Activated naive CD4-positive, alpha-beta T cell treated with anti-CD3 and anti-CD28 coated beads for 36 hours (primary cell): ENCODE measurements at regions not wholly inside any gene's neighbourhood (a gene's known extent, or its start where the extent isn't known, plus 50 kb on each side); places are given as distances from the start of the nearest gene placed in this dataset.

Experiments
- CTCF ChIA-PET: fragments of 350-600 bp; sonication (Branson Sonifier 250); formaldehyde crosslinking; loops from one replicate; lab custom pipeline; 2021; ENCODE audit warnings: antibody characterized with exemption; lab: Charles Lee
- DNase-seq: peaks from one replicate; pipeline ENCODE4 v3.0.0-alpha.2; 2020
- H3K27ac Mint-ChIP-seq: one replicate; pipeline ENCODE4 v1.8.0; 2021; ENCODE audit warnings: mild to moderate bottlenecking, mixed read lengths
- H3K27me3 Mint-ChIP-seq: one replicate; pipeline ENCODE4 v1.8.0; 2021; ENCODE audit warnings: low read depth, mixed read lengths
- H3K36me3 Mint-ChIP-seq: one replicate; pipeline ENCODE4 v1.8.0; 2021; ENCODE audit warnings: low read depth, mixed read lengths
- H3K4me1 Mint-ChIP-seq: one replicate; pipeline ENCODE4 v1.8.0; 2021; ENCODE audit warnings: low read depth, mixed read lengths
- H3K4me3 Mint-ChIP-seq: one replicate; pipeline ENCODE4 v1.8.0; 2021; ENCODE audit warnings: mild to moderate bottlenecking, moderate library complexity, mixed read lengths
- H3K9me3 Mint-ChIP-seq: one replicate; pipeline ENCODE4 v1.8.0; 2021; ENCODE audit warnings: mixed read lengths
- intact Hi-C: fragments of 100-400 bp; cut with micrococcal nuclease; formaldehyde crosslinking; loops from one replicate; pipeline ENCODE4 v1.15.1; 2023

DNA sequence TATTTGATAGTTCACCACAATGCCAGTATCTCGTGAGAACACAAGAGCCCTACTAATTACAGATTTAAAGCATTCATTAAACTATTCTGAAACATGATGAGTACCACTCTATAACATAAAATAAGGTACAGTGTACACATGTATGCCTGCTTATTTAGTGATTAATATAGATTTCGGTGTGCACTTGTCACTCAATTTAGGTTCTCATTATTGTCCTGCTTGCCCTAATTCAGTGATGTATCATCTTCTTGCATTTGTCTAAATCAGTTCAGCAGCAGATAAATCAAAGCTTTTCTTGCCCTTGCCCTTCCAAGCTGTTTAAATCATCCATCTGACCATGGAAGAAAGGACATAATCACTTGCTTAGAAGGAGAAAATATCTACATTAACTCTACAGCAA, 359.7 kb downstream of the GXYLT1 start:
- no peak for DNase-seq
- Mint-ChIP-seq H3K27ac (no peak overlapping the region), H3K9me3 (peaks cover 3% of the 10 kb centered on the region), H3K4me1 (no peaks in the 10 kb centered on the region), H3K4me3 (no peak overlapping the region), H3K27me3 (peaks cover 5% of the 10 kb centered on the region), H3K36me3 (no peaks in the 10 kb centered on the region)
- CTCF ChIA-PET: no interaction called here
- intact Hi-C loops: no loop called here

DNA sequence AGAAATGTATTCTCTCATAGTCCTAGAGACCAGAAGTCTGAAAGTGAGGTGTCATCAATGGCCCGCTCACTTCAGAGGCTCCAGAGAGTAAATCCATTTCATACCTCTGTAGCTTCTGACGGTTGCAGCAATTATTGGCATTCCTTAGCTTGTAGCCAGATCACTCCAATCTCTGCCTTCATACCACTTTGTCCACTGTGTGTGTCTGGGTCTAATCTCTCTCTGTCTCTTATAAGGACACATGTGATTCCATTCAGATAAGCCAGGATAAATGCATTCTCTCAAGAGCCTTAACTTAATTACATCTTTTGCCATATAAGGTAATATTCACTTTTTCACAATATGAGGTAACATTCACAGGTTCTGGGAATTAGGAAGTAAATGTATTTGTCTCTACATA, 365.7 kb downstream of the GXYLT1 start:
- intact Hi-C loops: no loop called here
- H3K27ac Mint-ChIP-seq: no peak overlapping the region
- no peak overlapping the region for H3K4me3 Mint-ChIP-seq
- H3K27me3 Mint-ChIP-seq: peaks cover 5% of the 10 kb centered on the region
- CTCF ChIA-PET: no interaction called here
- no peaks in the 10 kb centered on the region for H3K36me3 Mint-ChIP-seq
- DNase-seq: no peak
- H3K9me3 Mint-ChIP-seq: no peaks in the 10 kb centered on the region
- no peaks in the 10 kb centered on the region for H3K4me1 Mint-ChIP-seq

DNA sequence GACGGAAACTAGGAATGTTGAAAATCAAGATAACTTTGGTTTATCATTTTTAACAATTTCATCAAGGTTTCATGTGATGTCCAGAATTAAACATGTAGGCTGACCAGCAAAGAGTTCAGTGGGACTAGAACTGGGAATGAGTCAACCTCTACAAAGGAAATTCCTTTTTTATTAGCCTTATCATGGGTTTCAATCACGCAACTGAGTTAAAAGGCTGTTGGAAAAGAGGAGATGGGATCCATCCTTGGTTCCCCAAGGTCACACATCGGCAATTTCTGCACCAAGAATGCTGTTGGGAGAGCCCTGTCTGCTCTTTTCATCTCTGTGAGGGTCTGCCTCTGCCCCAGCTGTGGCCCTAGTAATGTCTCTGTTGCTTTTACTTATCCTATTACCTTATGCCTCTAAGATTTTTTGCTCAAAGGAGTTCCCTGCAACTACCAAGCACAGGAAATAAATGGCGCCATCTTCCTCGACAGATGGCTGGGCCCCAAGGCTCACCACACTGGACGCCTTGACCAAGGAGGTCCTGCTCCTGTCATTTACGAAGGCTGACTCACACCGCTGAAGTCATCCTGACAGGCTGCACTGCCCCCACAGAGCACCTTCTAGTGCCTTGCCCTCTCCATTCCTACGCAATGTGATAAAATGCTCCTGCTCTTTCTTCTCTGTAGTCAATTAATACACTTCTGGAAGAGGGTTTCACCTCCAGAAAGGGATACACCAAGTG, 367.4 kb downstream of the GXYLT1 start:
- Mint-ChIP-seq H3K27me3 (peaks cover 4% of the 10 kb centered on the region), H3K36me3 (no peaks in the 10 kb centered on the region), H3K4me1 (no peaks in the 10 kb centered on the region), H3K9me3 (peaks cover 2% of the 10 kb centered on the region), H3K27ac (no peak overlapping the region), H3K4me3 (no peak overlapping the region)
- intact Hi-C loops: no loop called here
- CTCF ChIA-PET: no interaction called here
- no peak for DNase-seq

DNA sequence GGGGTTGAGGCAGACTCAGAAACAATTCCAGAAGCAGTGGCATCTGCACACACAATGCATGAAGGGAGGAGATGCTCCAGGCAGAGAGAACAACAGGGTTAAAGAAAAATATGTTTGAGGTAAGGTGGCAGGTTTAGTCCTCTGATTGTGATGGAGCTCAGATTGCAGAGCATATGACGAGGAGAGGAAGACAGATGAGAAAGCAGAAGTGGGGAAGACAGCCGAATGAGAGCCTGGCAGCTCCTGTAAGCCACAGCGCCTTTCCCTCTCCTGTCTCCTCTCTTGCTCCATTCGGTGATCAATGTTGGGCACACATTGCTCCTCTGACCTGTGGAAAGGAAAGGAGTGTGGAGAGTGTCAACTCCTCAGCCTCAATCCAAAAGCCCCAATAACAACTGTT, 372.2 kb downstream of the GXYLT1 start:
- H3K27me3 Mint-ChIP-seq: no peaks in the 10 kb centered on the region

DNA sequence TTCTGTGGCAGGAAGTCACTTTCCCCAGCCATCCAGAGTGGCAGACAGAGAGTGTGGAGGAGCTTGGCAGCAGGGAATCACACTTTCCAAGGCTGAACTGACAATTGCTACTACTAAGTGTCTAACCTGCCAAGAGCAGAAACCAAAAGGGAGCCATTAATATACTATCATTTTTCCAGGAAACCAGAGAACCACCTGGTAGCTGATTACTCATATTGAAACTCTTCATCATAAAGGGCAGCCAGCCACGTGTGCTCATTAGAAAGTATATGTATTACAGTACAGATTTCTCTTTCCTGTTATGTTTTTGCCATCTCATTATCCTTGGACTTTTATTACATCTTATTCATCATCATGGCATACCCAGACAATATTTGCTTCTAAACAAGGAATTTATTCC, 374.9 kb downstream of the GXYLT1 start:
- H3K9me3 Mint-ChIP-seq: peaks cover 2% of the 10 kb centered on the region
- H3K4me1 Mint-ChIP-seq: no peaks in the 10 kb centered on the region
- H3K4me3 Mint-ChIP-seq: no peak overlapping the region
- no peaks in the 10 kb centered on the region for H3K36me3 Mint-ChIP-seq
- intact Hi-C loops: no loop called here
- DNase-seq: no peak
- CTCF ChIA-PET: no interaction called here
- no peak overlapping the region for H3K27ac Mint-ChIP-seq
- no peaks in the 10 kb centered on the region for H3K27me3 Mint-ChIP-seq

More for the DNA sequence above, 372.2 kb downstream of the GXYLT1 start:
- no peak overlapping the region for H3K27ac Mint-ChIP-seq
- CTCF ChIA-PET: no interaction called here
- no peaks in the 10 kb centered on the region for H3K36me3 Mint-ChIP-seq
- no peaks in the 10 kb centered on the region for H3K4me1 Mint-ChIP-seq
- no peak for DNase-seq
- H3K9me3 Mint-ChIP-seq: peaks cover 2% of the 10 kb centered on the region
- no peak overlapping the region for H3K4me3 Mint-ChIP-seq
- intact Hi-C loops: no loop called here

DNA sequence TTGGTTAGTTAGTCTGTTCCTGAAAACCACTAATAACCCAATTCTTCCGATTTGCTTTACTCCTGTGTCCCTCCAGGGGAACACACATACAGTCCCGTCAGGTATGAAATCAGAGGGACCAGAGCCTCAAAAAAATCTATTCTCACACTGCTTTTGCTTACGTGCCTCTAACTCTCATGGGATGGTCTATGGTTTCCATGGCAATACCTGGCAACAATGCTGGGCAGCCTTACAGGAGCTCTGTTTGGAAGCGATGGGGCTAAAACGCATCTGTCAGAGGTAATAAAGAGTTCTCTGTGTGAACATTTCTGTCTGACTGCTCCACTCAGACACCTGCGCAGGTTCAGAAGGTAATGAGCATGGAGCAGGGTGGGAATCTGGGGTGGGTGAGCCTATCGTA, 376.2 kb downstream of the GXYLT1 start:
- no peak overlapping the region for H3K27ac Mint-ChIP-seq
- intact Hi-C loops: no loop called here
- H3K36me3 Mint-ChIP-seq: no peaks in the 10 kb centered on the region
- CTCF ChIA-PET: no interaction called here
- no peak overlapping the region for H3K4me3 Mint-ChIP-seq
- H3K4me1 Mint-ChIP-seq: no peaks in the 10 kb centered on the region
- peaks cover 2% of the 10 kb centered on the region for H3K9me3 Mint-ChIP-seq
- DNase-seq: no peak
- no peaks in the 10 kb centered on the region for H3K27me3 Mint-ChIP-seq

DNA sequence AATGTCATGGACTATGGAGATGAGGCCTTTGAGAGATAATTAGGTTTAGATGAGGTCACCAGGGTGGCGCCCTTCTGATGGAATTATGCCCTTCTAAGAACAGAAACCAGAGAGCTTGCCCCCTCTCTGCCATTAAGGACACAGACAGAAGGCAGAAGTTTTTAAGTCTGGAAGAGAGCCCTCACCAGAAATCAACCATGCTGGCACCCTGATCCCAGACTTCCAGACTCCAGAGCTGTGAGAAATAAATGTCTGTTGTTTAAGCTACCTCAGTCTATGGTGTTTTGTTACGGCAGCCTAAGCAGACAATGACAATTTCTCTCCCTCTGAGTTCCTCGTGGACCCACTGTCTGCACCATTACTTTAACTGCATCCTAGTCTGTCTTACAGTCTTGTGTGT, 382.0 kb downstream of the GXYLT1 start:
- H3K36me3 Mint-ChIP-seq: no peaks in the 10 kb centered on the region

DNA sequence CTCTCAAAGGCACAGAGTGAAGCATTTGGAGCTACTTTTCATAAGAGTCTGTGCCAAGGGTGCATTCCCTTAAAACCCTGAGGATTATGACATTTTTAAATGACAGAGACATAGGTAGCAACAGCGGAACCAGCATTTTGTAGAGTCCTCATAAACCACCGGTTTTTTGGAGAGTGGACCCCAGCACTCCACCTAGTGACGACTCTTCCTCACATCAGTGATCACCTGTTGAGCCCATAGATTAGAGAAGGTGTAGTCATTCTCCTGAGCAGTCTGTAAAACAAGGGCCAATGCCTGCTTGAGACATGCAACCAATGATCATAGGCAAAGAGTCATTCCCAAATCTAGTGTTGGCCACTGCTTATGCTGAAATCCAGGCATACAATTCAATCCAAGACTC, 399.1 kb downstream of the GXYLT1 start:
- Mint-ChIP-seq H3K27me3 (peaks cover 5% of the 10 kb centered on the region), H3K4me3 (no peak overlapping the region), H3K36me3 (no peaks in the 10 kb centered on the region), H3K9me3 (no peaks in the 10 kb centered on the region), H3K4me1 (no peaks in the 10 kb centered on the region), H3K27ac (no peak overlapping the region)
- CTCF ChIA-PET: no interaction called here
- intact Hi-C loops: no loop called here
- no peak for DNase-seq

More for the DNA sequence above, 382.0 kb downstream of the GXYLT1 start:
- H3K27ac Mint-ChIP-seq: no peak overlapping the region
- peaks cover 6% of the 10 kb centered on the region for H3K9me3 Mint-ChIP-seq
- intact Hi-C loops: no loop called here
- no peaks in the 10 kb centered on the region for H3K4me1 Mint-ChIP-seq
- H3K4me3 Mint-ChIP-seq: no peak overlapping the region
- CTCF ChIA-PET: no interaction called here
- no peak for DNase-seq
- peaks cover 4% of the 10 kb centered on the region for H3K27me3 Mint-ChIP-seq

DNA sequence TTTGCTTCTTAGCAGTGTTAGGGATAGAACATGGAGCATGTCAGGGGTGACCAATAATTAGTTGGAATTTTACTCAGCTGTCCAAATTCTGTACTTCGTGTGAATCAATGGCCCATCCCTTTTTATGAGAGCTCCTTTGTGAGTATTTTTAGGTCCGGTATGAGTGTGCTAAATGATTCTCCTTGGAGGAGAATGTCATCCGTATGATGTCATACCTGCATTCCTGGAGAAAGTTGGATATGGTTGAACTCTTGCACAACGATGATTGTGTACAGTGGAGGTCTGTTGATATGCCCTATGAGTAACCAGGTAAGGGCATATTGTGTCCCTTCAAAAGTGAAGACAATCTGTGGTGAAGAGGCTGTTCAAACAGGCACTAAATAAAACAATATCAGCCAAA, 400.8 kb downstream of the GXYLT1 start:
- Mint-ChIP-seq H3K9me3 (no peaks in the 10 kb centered on the region), H3K27ac (no peak overlapping the region), H3K36me3 (no peaks in the 10 kb centered on the region), H3K27me3 (peaks cover 5% of the 10 kb centered on the region), H3K4me1 (no peaks in the 10 kb centered on the region), H3K4me3 (no peak overlapping the region)
- DNase-seq: no peak
- intact Hi-C loops: no loop called here
- CTCF ChIA-PET: no interaction called here

DNA sequence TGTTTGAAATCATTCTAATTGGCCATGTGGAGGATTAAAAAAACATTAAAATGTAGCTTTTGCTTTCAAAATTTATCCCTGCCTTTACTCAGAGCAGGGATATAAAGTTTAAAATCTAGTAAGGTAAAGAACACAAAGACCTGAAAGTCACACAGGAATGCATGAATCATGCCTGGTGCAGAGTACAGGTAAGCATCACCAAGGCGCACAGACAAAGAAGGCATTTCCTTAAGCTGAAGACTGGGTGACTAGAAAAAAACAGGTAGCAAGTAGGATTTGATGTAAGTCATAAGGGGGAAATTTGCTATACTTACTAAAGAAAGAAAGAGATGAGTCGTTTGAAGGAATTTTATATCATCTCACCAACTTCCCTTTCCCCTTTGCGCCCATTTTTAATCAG, 405.6 kb downstream of the GXYLT1 start:
- Mint-ChIP-seq H3K9me3 (no peaks in the 10 kb centered on the region), H3K27ac (no peak overlapping the region), H3K4me3 (no peak overlapping the region), H3K36me3 (no peaks in the 10 kb centered on the region), H3K27me3 (peaks cover 5% of the 10 kb centered on the region), H3K4me1 (no peaks in the 10 kb centered on the region)
- intact Hi-C loops: no loop called here
- no peak for DNase-seq
- CTCF ChIA-PET: no interaction called here

DNA sequence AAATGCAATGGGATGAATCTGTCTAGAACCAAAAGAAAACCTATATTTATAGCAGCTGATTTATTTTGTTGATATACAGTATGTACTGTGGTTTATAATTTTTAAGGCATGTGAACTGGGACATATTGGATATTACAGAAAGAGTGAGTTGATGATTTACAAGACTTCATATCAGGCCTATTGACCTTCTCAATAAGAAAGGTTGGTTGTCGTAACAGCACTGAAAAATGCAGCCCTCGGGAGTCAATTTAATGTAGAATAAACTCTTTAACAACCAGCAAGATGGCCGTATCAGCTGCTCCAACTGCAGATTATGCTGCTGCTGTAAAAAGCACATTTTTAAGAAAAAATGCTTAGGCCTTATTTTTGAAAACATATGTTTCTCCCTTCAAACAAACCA, 407.3 kb downstream of the GXYLT1 start:
- intact Hi-C loops: no loop called here
- CTCF ChIA-PET: interaction anchor here (0.6 kb wide), 1 partner anchor 785 kb away, joined by 3 read pairs; no protein-coding TSS in a partner anchor
- Mint-ChIP-seq H3K9me3 (no peaks in the 10 kb centered on the region), H3K27me3 (peaks cover 5% of the 10 kb centered on the region), H3K27ac (no peak overlapping the region), H3K4me3 (no peak overlapping the region), H3K36me3 (no peaks in the 10 kb centered on the region), H3K4me1 (no peaks in the 10 kb centered on the region)
- DNase-seq: no peak

DNA sequence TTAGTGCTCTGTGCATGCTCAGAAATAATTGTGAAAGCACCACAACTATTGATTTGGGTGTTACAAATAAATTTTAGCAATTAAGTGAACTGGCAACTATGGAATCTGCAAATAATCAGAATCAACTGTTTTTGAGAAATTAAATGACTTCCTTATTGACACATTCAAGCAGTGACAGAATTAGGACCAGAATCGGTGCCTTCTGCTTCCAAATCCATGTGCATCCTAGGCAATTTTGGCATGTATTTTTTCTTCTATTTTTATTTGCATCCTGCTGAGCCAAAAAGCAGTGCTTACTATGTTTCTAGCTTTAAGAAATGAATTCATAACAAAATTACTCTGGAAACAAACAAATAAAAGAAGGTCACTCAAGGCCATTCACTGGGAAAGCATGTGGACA, 408.2 kb downstream of the GXYLT1 start:
- CTCF ChIA-PET: no interaction called here
- Mint-ChIP-seq H3K27me3 (peaks cover 5% of the 10 kb centered on the region), H3K36me3 (no peaks in the 10 kb centered on the region), H3K9me3 (no peaks in the 10 kb centered on the region), H3K4me1 (no peaks in the 10 kb centered on the region), H3K27ac (no peak overlapping the region), H3K4me3 (no peak overlapping the region)
- no peak for DNase-seq
- intact Hi-C loops: no loop called here

DNA sequence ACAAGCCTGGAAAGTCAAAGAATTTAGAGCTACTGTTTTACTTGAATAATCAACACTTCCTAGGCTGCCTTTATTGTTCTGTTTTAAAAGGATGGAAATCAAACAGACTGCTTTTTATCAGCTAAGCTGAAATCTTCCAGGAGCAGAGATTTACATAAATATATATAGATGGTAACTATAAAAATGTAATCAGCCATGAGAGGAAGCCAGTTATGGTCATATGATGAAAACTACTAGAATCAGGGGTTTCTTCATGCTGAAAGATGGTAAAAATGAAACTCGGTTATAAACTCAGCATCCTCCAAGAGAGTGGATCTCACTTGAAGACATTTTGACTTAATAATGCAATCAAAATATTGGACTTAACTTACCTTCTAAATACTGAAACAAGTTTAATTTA, 413.0 kb downstream of the GXYLT1 start:
- intact Hi-C loops: no loop called here
- Mint-ChIP-seq H3K36me3 (no peaks in the 10 kb centered on the region), H3K27me3 (no peaks in the 10 kb centered on the region), H3K9me3 (no peaks in the 10 kb centered on the region), H3K27ac (no peak overlapping the region), H3K4me1 (no peaks in the 10 kb centered on the region), H3K4me3 (no peak overlapping the region)
- DNase-seq: no peak
- CTCF ChIA-PET: no interaction called here
